Cortex of kidney (tissue), 1 donor: ENCODE measurements at regions not wholly inside any gene's neighbourhood (a gene's known extent, or its start where the extent isn't known, plus 50 kb on each side); places are given as distances from the start of the nearest gene placed in this dataset.

ENCODE experiments used
- DNase-seq: peaks from one replicate; lab custom pipeline; 2025; lab: John Stamatoyannopoulos, UW

DNA sequence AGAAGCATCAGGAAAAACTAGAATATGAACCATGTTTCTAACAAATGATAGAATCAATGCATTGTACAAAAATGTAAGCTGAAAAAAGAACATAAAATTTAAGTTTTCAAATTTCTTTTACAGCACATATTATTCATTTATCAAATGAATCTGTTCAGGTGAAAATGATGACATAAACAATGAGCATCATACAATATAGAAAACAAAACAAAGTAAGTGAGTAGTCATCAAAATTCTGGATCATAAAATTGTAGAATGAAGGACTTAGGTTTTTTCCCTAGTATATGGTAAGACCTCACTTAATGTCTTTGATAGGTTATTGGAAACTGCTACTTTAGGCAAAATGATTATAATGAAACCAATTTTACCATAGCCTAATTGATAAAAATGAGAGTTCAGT lies 427.0 kb upstream of the KCNH7 start:
- no peak for DNase-seq

DNA sequence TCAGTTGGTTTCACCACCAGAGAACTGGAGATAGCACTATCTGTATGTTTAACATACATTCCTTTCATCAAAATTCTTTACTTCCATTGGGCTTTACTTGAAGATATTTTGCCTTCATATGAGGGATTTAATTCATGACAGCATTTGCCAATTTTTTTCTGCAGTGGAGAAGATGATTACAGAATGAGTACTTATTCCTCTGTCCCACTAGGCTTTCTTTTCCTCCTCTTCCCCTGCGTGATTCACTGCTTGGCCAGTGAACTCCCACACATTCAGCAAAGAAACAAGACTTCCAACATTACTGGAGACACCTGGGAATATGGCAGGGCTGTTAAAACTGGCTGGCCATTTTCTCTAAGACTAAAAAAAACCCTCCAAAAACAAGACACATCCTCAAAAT lies 425.8 kb upstream of the KCNH7 start:
- DNase-seq, result no peak

DNA sequence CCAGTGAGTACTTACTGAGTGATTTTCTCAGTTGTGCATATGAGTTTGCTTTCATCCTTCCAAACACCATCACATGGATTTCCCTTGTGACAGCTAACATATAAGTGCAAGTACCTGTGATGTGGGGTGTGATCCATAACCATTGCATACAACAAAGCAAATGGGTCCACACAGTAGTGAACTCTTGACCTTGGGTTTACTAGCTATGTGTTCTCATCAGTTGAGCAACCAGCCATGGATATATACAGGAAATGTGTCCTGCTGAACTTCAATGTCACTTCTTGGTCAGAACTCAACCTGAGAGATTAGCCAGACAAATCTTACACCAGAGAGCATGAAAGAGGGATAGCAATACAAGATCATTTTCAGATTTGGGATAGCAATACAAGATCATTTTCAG lies 420.9 kb upstream of the KCNH7 start:
- DNase-seq, result no peak

DNA sequence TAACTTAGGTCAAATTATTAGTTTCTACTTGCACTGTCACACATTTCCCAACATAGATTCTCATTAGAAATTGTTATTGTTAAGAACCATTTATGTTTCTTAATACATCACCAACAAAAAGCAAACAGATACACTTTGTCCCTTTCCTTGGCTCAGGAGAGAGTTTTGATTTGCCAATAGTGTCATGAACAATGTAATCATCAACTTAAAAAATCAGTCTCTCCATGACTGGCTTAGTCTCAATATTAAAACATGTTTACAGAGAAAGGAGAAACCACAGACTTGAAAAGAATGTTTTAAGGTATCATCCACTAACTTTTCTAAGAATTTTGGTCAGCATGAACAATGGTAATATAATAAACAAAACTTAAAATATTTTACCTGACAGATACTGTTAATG lies 416.5 kb upstream of the KCNH7 start:
- no peak for DNase-seq

DNA sequence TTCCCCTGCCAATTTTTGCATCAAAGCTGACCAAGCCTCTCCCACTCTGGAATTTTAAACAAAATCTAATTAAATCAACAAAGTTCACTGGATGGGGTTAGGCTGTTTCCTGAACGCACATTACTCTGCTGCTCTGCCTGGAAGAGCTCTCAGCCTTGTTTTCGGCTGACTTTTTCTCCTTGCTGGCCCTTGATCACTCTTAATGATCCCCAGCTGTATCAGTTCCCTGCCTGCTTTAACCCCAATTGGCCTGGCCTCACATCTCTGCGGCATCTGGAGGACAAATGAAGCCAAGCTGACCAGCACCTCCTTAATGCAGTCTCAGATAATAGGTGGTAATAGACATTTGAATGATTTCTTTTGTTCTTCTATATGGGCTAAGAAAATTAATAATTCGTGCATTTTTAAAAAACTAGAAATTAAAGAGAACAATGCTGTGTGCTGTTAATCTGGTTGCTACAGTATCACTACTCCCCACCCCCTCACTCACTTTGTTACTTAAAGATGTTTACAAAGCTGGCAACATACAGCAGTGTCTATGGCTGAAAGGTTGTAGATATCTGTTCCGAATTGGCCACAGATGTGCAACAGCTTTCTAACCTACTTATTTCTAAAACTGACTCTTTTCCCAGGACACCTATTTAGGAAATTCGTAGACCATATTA lies 415.2 kb upstream of the KCNH7 start:
- DNase-seq, result no peak

DNA sequence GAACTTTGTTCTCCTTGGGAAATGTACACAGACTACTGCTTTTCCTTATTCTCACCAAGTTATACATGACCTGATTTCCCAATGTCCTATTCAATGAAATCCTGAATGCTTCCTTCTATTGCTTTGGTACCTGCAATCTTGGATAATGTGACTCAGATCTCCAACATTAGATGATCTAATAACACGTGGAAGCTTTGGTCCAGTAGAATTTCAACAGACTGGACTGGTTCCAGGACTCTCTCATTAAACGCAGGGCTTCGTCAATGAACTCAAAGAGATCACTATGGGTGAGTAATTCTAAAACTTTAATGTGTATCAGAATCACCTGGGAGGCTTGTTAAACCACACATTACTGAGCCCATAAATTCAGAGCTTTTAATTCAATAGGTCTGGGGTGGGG lies 413.6 kb upstream of the KCNH7 start:
- no peak for DNase-seq

DNA sequence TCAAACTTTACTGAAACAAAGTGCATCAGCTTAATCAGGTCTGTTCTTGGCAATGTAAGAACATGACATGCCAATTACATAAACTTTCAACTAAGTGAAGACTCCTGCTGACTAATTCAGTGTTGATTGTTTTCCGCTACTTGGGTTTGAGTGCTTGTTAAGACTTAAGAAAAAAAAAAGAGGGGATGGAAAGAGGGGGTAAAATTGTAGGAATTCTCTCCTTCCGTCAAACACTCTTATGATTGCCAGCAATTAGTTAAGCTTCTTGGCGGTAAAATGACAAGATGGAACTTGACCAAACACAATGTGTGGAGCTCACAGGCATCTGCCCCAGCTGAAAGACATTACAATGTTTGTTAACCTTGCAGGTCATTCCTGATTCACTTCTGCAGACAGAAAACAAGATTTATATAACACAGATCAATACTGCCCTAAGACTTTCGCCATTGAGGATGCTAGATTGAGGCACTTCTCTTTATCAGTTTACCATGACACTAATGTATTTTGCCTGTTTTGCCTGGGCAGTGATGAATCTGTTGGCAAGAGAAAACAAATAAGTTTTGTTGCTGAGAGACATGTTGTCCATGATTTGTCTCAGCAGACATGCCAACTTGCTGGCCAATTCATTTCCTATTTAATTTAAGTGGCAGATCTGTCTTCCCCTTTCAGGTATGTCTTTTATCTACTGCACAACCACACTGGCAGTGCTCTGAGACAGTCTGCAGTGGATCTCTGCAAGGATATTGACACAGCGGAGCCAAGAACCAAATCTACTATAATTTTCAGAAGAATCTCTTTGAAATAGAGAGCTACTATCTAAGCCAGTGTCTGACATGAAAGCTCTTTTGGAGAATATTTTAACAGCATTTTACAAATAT lies 410.0 kb upstream of the KCNH7 start:
- DNase-seq, result no peak

DNA sequence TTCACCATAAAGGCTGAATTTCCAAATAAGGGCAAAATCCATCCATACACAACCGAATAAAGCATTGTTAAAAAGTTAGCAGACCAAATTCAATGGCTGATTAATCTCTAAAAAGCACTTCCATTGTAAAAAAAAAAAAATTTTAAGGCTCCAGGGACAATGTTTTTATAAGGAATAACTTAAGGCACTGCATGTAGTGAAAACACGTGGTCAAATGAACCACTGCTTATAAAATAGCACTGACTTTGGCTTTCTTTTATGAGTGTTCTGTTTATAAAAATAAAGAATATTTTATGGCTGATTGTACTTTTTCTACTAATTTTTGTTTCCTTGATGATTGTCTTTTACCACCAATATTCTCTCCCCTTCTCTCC lies 409.3 kb upstream of the KCNH7 start:
- DNase-seq, result no peak

DNA sequence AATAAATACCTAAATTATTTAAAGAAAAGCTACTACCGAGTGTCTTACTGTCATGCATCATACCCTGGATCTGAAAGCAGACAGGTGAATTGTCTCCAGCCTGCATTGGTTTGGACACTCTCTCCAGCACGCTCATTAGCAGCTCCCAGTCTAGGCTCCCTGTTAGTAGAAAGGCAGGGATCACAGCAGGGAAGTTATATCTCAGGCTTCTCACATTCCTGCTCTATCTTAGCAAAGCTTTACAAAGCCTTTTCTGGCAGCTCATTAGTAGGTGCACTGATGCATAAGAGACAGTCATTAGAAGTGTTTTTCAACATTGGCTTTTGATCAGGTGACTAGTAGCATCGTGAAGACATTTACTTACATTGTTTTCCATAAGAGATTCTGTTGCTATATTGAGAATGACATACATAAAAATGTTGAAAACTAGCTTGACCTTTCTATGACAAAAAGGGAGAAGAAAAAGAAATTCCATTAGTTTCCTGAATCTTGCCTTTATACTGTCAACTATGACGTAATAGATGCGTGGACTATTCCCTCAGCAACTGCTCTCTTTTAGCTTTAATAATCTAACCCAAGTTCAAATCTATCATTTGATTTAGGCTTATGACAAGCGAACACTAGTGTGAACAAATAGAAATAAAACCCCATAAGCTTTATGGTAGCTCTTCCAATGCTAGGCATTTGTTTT lies 408.7 kb upstream of the KCNH7 start:
- DNase-seq, result no peak

DNA sequence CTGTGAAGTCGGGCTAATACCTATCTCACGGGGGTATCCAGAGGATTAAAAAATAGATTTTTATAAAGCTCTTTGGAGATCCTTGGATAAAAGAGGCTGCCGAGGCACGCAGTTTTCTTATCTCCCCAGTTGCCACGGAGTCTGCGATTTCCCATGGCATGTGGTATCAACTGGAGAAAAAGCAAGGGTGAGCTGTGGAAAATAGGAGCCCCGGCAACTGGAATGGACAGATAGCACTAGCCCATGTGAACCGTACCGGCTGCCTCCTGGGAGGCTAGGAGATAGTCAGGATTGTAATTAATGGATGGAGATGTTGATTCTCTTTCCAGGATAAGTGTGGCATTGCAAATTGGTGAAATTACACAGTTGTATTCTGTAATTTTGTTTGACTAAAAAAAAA lies 407.6 kb upstream of the KCNH7 start:
- DNase-seq, result no peak

DNA sequence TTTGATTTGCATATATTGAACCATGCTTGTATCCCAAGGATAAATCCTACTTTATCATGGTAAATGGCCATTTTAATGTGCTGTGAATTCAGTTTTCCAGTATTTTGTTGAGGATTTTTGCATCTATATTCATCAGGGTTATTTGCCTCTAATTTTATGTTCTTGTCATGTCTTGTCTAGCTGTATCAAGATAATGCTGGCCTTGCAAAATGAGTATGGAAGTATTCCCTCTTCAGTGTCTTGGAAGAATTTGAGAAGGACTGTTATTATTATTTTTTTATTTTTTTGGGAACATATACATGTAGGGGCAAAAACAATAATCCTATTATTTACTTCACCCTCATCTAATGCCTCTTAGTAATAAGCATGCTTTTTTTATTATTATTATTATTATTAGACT lies 398.0 kb upstream of the KCNH7 start:
- DNase-seq, result no peak

DNA sequence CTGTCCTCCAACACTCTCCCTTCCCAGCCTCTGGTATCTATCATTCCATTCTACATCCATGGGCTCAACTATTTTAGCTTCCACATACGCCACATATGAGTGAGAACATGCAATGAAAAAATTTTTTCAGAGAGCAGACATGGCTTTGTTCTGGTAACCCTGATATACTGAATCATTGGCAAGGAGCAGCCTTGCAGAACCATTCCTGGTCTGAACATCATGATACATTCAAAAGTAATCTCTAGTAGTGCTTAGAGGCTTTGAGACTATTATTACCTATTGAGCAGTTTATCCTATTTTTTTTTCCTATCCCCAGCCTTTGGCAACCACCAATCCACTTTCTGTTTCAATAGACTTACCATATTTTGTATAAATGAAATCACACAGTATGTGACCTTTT lies 393.1 kb upstream of the KCNH7 start:
- DNase-seq, result no peak

DNA sequence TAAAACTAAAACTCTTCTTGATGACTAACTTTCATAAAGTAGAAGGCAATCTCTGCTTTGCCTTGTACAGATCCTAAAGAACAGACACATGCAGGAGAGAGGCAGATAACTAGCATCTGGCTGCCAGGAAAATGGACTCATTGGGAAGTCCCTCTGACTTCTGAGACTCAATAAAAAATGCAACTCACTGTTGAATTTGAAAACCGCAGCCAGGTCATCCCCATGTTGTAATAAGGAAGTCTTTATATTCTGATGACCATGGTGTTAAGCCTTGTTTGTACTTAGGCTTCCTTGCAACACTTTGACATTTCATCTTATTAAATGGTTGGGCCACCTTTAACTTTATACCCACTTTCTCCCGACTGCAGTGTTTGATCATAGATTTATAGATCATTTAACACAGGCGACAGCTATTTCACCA lies 375.1 kb upstream of the KCNH7 start:
- no peak for DNase-seq

DNA sequence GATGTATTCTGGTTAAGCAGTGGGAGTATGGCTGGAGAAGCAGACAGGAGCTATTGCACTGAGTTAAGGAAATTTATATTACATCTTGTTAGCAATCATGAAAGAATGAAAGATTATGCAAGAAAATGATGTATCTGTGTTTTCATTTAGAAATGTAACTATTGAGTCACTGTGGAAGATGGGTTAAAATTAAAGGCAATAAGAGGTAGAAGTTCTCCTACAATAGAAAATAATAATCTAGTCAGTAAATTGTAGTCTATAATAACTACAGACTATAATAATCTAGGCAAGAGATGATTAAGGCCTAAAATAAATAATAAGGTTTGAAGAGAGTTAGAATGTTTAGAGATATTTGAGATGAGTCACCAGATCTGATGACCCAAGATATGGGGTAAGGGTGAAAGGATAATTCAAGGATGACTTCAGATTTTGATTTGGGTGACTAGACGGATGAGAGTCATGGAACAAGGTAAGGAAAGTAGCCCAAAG lies 371.9 kb upstream of the KCNH7 start:
- DNase-seq, result no peak

DNA sequence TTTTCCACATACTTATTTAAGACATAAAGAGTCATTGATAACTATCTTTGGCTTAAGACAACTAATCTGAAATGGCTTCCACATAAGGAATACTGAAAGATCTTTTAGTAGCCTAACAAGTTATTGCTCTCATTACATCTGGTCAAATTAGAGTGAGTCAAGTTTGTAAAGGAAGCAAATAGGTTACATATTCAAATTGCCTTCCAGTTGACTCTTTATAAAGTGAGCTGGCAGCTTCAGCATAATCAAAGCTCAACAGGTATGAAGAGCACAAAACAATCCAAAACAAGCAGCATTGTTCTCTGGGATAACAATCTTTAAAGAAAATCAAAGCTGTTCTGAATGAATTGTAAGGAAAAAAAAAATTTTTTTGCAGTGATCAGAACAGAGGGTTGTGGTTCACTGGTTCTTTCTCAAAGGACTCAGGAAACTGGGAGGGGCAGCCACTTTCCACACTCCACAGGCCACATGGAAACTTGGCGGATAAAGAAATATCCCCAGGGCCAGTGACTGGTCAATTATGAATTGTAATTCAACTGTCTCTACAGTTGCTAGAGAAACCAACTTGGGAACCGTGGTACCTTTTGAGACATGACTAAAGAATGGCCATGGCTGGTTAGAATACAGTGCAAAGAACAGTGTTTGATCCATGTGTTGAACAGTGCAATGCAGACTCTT lies 369.3 kb upstream of the KCNH7 start:
- no peak for DNase-seq

DNA sequence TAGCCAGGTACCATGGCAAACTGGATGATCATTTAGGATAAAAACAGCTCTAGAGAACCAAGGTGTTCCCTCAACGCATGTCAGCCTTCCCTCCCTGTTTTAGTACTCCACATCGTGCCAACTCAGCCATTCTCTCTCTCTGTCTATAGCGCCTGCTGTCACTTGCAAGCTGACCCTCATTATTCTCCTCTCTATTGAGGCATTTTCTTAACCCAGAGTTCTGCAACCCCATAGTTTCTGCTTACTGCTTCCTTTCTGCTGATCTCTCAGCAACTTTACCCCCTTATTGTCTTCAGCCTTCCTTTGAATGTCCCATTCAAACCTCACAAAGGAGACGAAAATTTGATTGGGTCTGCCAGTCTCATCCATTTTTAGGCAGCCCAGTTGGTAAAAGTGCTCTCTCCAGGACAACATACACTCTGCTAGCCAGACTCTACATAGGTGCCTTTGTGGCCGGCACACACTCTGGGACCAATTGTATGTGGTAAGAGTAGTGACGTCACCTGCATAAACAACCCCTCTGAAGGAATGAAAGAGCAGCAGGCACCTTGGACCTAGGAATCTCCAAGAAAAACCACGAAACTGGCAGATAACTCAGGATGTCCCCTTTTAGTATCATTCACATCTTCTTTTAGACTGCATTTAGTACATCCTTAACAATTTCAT lies 367.2 kb upstream of the KCNH7 start:
- no peak for DNase-seq

DNA sequence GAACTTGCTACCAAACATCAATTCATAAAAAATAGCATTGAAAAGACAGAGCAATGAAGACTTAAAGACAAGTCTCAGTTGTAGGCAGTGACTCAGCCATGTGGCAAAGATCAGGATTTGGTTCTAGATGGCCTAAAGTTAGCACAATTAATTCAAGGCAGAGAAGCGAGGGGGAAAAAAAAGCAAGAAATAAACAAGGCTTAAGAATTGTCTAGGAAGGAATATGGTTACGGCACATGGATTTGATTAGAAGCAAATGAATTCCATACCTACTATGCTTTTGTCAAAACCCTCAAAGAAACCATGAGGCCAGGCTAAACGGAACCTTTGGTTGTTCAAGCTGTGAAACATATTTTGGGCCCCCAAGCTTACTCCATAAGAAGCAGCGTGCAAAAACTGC lies 362.2 kb upstream of the KCNH7 start:
- no peak for DNase-seq

DNA sequence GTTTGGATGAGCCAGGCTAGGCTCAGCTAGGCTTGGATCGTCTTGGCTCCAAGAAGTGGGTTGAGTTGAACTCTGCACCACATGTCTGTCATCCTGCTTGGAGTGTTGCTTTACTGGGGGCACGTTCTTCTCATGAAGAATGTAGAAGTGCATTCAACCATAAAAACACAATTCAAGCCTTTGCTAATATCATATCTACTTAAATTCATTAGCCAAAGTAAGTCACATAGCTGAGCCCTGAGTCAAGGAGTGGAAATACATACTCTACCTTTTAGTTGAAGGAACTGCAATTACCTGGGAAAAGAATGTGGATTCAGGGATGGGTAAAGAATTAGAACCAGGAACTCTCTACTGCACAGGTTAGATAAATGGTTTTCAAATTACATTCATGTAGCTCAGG lies 360.4 kb upstream of the KCNH7 start:
- DNase-seq, result no peak

DNA sequence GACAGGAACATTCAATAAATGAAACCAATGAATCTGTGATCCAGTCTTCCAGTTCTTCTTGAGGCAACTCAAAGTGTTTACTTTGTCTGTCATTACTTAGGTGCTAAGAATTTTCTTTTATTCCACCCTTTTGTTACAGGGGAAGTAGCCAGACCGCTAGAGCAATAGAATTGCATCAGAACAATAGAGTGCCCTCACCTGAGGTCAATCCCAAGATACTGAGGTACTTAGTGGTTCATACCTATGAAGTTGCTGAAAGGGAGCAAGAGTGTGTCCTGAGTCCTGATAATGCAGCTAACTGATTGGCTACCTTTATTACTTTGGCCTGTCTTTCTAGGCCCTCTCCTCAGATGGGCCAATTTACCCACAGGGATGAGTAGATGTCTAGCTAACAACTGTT lies 359.4 kb upstream of the KCNH7 start:
- no peak for DNase-seq

DNA sequence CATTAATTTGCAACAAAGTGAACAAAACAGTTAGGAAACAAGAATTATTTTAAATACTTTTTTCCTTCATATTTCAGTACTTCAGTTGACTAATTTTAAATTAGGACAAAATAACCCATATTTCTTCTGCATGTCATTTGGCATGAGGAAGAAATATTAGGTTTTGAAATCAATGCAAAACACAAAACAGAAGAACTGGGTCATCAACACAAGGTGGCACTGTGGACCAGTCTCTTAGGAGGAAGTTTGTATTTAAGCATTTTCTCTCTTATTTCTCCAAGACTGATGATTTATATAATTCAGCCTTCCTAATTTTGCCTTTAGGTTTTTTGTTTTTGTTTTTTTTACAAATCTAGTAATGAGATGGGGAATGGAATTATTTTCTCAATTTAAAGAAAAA lies 352.8 kb upstream of the KCNH7 start:
- DNase-seq, result no peak

DNA sequence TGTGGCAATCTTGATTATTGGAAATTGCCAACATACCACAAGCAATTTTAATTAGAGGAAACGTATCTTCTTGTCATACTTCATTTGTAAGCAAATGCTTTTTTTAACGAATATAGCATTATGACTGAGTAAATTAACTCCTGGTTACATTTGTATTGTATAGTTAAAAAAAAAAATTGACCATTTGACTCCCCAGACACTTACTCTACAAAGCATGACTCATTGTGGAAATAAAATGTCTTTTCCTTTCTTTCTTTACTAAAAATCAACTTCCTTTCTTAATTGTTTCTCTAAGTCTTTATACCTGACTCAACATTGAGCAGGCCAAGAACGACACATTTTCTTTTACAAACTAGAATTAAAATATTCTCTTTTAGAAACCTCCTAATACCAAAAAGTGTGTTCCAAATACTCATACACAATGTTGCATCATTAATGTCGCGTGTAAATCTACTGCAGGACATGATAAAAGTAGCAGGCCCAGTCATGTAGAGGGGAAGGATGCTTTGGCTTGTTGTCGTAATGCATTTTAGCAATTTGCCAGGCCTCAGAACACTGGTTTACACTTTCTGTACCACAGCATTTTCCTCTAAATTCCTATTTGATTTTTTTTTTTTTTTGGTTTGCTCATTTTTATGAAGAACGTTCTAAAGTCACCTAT lies 349.6 kb upstream of the KCNH7 start:
- no peak for DNase-seq
